ENCODE measurements at regions not wholly inside any gene's neighbourhood (a gene's known extent, or its start where the extent isn't known, plus 50 kb on each side); places are given as distances from the start of the nearest gene placed in this dataset.
"Not testable (repeated sequence)": the region's sequence is repeated elsewhere in the genome, so short reads cannot be mapped to it uniquely, and the experiment has no call there.

GRCh38 chr6:144683216-144684070, 398.3 kb downstream of the UTRN start:
- Mint-ChIP-seq H3K4me3 (no peak overlapping the region), H3K27ac (no peak overlapping the region), H3K4me1 (ENCODE audit: low read depth) (peaks cover 4% of the 10 kb centered on the region), H3K9me3 (peaks cover 28% of the 10 kb centered on the region), H3K27me3 (no peaks in the 10 kb centered on the region), H3K36me3 (ENCODE audit: low read depth) (peaks cover 59% of the 10 kb centered on the region)
- intact Hi-C loops (cut with micrococcal nuclease) = no loop called here
- POLR2A ChIA-PET = no interaction called here
- CTCF ChIA-PET = no interaction called here
- TF ChIP-seq, protein P1, sequence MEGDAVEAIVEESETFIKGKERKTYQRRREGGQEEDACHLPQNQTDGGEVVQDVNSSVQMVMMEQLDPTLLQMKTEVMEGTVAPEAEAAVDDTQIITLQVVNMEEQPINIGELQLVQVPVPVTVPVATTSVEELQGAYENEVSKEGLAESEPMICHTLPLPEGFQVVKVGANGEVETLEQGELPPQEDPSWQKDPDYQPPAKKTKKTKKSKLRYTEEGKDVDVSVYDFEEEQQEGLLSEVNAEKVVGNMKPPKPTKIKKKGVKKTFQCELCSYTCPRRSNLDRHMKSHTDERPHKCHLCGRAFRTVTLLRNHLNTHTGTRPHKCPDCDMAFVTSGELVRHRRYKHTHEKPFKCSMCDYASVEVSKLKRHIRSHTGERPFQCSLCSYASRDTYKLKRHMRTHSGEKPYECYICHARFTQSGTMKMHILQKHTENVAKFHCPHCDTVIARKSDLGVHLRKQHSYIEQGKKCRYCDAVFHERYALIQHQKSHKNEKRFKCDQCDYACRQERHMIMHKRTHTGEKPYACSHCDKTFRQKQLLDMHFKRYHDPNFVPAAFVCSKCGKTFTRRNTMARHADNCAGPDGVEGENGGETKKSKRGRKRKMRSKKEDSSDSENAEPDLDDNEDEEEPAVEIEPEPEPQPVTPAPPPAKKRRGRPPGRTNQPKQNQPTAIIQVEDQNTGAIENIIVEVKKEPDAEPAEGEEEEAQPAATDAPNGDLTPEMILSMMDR (IDR thresholded peaks at IDR 0.05) = no peak
- no peak for ATAC-seq
- no peak for DNase-seq

DNA sequence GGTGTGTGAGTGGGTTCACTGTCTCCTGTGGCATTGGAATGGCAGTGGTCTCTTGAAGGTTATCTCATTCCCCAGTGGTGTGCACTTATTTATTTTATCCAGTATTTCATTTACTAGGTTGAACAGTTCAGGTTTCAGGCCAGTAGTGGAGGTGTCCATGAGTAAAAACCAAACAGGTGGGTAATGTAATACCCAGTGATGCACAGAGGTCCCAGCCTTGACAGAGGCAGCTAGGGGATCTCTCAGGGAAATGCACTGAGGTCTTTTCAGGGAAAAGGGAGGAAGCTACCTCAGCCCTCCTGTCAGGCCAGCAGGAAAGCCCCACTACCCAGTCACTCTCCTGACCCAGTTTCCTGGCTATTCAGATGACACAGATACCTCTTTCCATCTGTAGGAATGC, 403.6 kb downstream of the UTRN start:
- H3K4me1 Mint-ChIP-seq (ENCODE audit: low read depth) = peaks cover 6% of the 10 kb centered on the region

DNA sequence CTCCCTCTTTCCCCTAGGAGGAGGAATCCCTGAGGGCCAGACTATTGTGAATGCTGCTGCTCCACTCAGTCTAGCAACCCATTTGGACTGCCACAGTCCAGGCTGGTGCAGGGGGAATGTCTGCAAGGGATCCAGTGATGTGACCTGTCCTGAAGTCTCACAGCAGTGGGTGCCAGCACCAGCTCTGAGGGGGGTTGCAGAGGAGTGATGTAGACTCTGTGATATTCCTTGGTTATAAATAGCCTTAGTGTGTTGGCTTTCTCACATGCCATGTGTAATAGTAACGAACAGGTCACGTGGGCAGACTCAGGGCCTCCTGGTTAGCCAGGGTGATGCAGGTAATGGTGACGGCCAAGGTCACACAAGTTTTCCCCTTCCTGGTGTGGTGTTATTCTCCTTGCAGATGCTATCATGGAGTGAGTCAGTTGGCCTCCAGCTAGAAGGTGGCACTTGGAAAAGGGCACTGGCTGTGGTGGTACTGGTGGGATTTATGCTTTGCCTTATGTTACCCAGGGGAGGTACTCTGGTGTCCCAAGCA, 404.4 kb downstream of the UTRN start:
- peaks cover 14% of the 10 kb centered on the region for H3K4me1 Mint-ChIP-seq (ENCODE audit: low read depth)
- ChIA-PET CTCF (interaction anchor here (1.0 kb wide), 1 partner anchor 19 kb away, joined by 3 read pairs; no protein-coding TSS in a partner anchor), POLR2A (interaction anchor here (0.7 kb wide), 1 partner anchor 110 kb away, joined by 3 read pairs; no protein-coding TSS in a partner anchor)
- ATAC-seq = no peak
- H3K27ac Mint-ChIP-seq = no peak overlapping the region
- H3K9me3 Mint-ChIP-seq = peaks cover 40% of the 10 kb centered on the region
- H3K36me3 Mint-ChIP-seq (ENCODE audit: low read depth) = peaks cover 60% of the 10 kb centered on the region
- DNase-seq = no peak
- H3K27me3 Mint-ChIP-seq = no peaks in the 10 kb centered on the region
- H3K4me3 Mint-ChIP-seq = no peak overlapping the region
- TF ChIP-seq, protein P1 (IDR thresholded peaks at IDR 0.05) = no peak
- intact Hi-C loops (cut with micrococcal nuclease) = no loop called here

More for the DNA sequence above, 403.6 kb downstream of the UTRN start:
- H3K36me3 Mint-ChIP-seq (ENCODE audit: low read depth) = peaks cover 65% of the 10 kb centered on the region
- intact Hi-C loops (cut with micrococcal nuclease) = no loop called here
- no peak overlapping the region for H3K4me3 Mint-ChIP-seq
- H3K27ac Mint-ChIP-seq = no peak overlapping the region
- ATAC-seq (no peak), DNase-seq (no peak)
- H3K27me3 Mint-ChIP-seq = no peaks in the 10 kb centered on the region
- POLR2A ChIA-PET = no interaction called here
- CTCF ChIA-PET = no interaction called here
- TF ChIP-seq, protein P1 (IDR thresholded peaks at IDR 0.05) = no peak
- H3K9me3 Mint-ChIP-seq = peaks cover 40% of the 10 kb centered on the region

DNA sequence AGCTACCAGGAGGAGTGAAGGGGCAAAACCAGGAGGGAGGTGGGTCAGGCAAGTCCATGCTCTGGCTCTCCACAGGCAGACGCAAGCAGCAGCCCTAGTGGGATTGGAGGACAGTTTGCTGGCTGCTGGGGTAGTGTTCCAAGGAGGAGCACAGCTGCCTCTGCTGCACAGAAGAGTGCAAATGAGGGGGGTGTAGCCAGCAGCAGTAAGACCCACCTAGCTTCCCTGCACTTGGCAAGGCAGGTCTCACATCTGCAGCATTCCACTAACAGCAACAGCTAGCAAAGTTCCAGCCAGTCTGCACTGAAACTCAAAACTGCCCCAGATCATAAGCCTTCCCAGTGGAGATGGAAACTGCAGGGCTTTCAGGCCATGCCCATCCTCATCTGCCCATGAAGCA, 405.0 kb downstream of the UTRN start:
- ATAC-seq (no peak), DNase-seq (no peak)
- H3K4me1 Mint-ChIP-seq (ENCODE audit: low read depth) = peaks cover 14% of the 10 kb centered on the region
- peaks cover 40% of the 10 kb centered on the region for H3K9me3 Mint-ChIP-seq
- no peak overlapping the region for H3K4me3 Mint-ChIP-seq
- POLR2A ChIA-PET = interaction anchor here (0.7 kb wide), 1 partner anchor 111 kb away, joined by 3 read pairs; no protein-coding TSS in a partner anchor
- intact Hi-C loops (cut with micrococcal nuclease) = no loop called here
- TF ChIP-seq, protein P1 (IDR thresholded peaks at IDR 0.05) = no peak
- H3K27me3 Mint-ChIP-seq = no peaks in the 10 kb centered on the region
- H3K36me3 Mint-ChIP-seq (ENCODE audit: low read depth) = peaks cover 57% of the 10 kb centered on the region
- CTCF ChIA-PET = interaction anchor here (1.0 kb wide), 1 partner anchor 19 kb away, joined by 3 read pairs; no protein-coding TSS in a partner anchor
- no peak overlapping the region for H3K27ac Mint-ChIP-seq

- intact Hi-C loops (cut with micrococcal nuclease) = no loop called here
- Mint-ChIP-seq H3K4me1 (ENCODE audit: low read depth) (peaks cover 14% of the 10 kb centered on the region), H3K9me3 (peaks cover 34% of the 10 kb centered on the region), H3K4me3 (no peak overlapping the region), H3K27me3 (no peaks in the 10 kb centered on the region), H3K27ac (no peak overlapping the region), H3K36me3 (ENCODE audit: low read depth) (peaks cover 52% of the 10 kb centered on the region)
- TF ChIP-seq, protein P1 (IDR thresholded peaks at IDR 0.05) = no peak
- ATAC-seq = no peak
- ChIA-PET CTCF (no interaction called here), POLR2A (no interaction called here)
- no peak for DNase-seq
Observed at GRCh38 chr6:144690666-144691065, 405.5 kb downstream of the UTRN start.

DNA sequence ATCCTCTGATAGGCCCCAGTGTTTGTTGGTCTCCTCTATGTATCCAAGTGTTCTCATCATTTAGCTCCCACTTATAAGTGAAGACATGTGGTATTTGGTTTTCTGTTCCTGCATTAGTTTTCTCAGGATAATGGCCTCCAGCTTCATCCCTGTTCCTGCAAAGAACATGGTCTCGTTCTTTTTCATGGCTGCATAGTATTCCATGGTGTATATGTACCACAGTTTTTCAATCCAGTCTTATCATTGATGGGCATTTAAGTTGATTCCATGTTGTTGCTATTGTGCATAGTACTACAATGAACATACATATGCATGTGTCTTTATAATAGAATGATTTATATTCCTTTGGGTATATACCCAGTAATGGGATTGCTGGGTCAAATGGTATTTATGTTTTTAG, 406.9 kb downstream of the UTRN start:
- ATAC-seq; H3K4me3 Mint-ChIP-seq; H3K27ac Mint-ChIP-seq; POLR2A ChIA-PET; CTCF ChIA-PET; intact Hi-C loops (cut with micrococcal nuclease); H3K27me3 Mint-ChIP-seq; DNase-seq: not testable (repeated sequence)
- peaks cover 22% of the 10 kb centered on the region for H3K9me3 Mint-ChIP-seq
- H3K36me3 Mint-ChIP-seq (ENCODE audit: low read depth) = peaks cover 39% of the 10 kb centered on the region
- peaks cover 24% of the 10 kb centered on the region for H3K4me1 Mint-ChIP-seq (ENCODE audit: low read depth)
